Hepatocyte (in vitro differentiated cells): ENCODE measurements at regions not wholly inside any gene's neighbourhood (a gene's known extent, or its start where the extent isn't known, plus 50 kb on each side); places are given as distances from the start of the nearest gene placed in this dataset.

Source experiments
- DNase-seq: peaks from one replicate; pipeline ENCODE4 v3.0.0-alpha.2; 2016; ENCODE audit warnings: low spot score
- H2AFZ ChIP-seq: fragments of 200-600 bp; sonication (generic); 2 replicates; pipeline ENCODE4 v1.6.0; 2016; ENCODE audit warnings: antibody characterized with exemption, mild to moderate bottlenecking
- H3K27ac ChIP-seq: fragments of 200-600 bp; sonication (generic); 2 replicates; pipeline ENCODE4 v1.5.1; 2016; ENCODE audit warnings: mild to moderate bottlenecking
- H3K27me3 ChIP-seq: fragments of 200-600 bp; sonication (generic); 2 replicates; pipeline ENCODE4 v1.6.1; 2016
- H3K36me3 ChIP-seq: fragments of 200-600 bp; sonication (generic); replicated peaks from 2 replicates; pipeline ENCODE4 v1.5.1; 2016; ENCODE audit warnings: low read depth; ENCODE audit not compliant: insufficient read depth
- H3K4me1 ChIP-seq: fragments of 200-600 bp; sonication (generic); 2 replicates; pipeline ENCODE4 v1.5.1; 2016; ENCODE audit warnings: mild to moderate bottlenecking, moderate library complexity; ENCODE audit not compliant: insufficient read depth
- H3K4me2 ChIP-seq: fragments of 200-600 bp; sonication (generic); 2 replicates; pipeline ENCODE4 v1.6.0; 2016
- H3K4me3 ChIP-seq: fragments of 200-600 bp; sonication (generic); 2 replicates; pipeline ENCODE4 v1.5.1; 2016; ENCODE audit warnings: mild to moderate bottlenecking
- H3K79me2 ChIP-seq: fragments of 200-600 bp; sonication (generic); 2 replicates; pipeline ENCODE4 v1.6.0; 2017; ENCODE audit warnings: mild to moderate bottlenecking
- H3K9me2 ChIP-seq: fragments of 200-600 bp; sonication (generic); replicated peaks from 2 replicates; pipeline ENCODE4 v1.6.0; 2017; ENCODE audit warnings: mild to moderate bottlenecking; ENCODE audit not compliant: insufficient read depth
- H3K9me3 ChIP-seq: fragments of 200-600 bp; sonication (generic); 2 replicates; pipeline ENCODE4 v1.5.1; 2016; ENCODE audit warnings: low read depth, mild to moderate bottlenecking
- H4K20me1 ChIP-seq: fragments of 200-600 bp; sonication (generic); 2 replicates; pipeline ENCODE4 v1.6.0; 2016; ENCODE audit warnings: mild to moderate bottlenecking; ENCODE audit not compliant: insufficient read depth, poor library complexity, severe bottlenecking
- EZH2 ChIP-seq: fragments of 200-600 bp; sonication (generic); IDR thresholded peaks from 2 replicates; pipeline ENCODE4 v1.6.1; 2016; ENCODE audit warnings: antibody characterized with exemption, mild to moderate bottlenecking, borderline replicate concordance
- EZH2phosphoT487 ChIP-seq: fragments of 200-600 bp; sonication (generic); IDR thresholded peaks from one replicate; pipeline ENCODE4 v1.6.1; 2018; ENCODE audit warnings: antibody characterized with exemption, mild to moderate bottlenecking, low read depth, moderate library complexity; ENCODE audit not compliant: unreplicated experiment, severe bottlenecking
- WGBS: methylation state at CpG from one replicate; pipeline ENCODE4 v1.1.6; 2016; ENCODE audit warnings: low lambda C conversion rate; ENCODE audit errors: missing lambda C conversion rate; 5-methylcytosine and 5-hydroxymethylcytosine counted together
- TF ChIP-seq, protein P1 (sequence below): fragments of 200-600 bp; sonication (generic); IDR thresholded peaks from 2 replicates; pipeline ENCODE4 v1.5.1; 2016; ENCODE audit warnings: antibody characterized with exemption, mild to moderate bottlenecking; ENCODE audit not compliant: poor library complexity

DNA sequence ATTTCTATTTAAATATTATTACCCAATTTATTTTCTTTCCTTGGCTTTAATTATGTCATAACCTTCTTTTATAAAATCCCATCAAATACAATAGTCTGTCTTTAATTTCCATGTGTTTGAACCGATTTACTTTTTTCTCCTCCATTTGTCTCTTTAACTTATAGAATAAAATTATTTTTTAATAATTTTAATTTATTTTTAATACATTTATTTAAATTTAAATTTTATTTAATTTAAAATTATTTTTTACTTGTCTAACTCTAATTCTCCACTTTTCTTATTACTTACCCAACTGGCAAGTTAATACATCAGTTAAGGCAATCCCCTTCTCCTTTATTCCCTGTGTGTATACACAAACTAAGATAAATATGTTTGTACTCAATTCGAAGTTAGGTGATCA is 817.6 kb upstream of the NR2F2 start:
- no peaks in the 10 kb centered on the region for H3K36me3 ChIP-seq
- TF ChIP-seq, protein P1, sequence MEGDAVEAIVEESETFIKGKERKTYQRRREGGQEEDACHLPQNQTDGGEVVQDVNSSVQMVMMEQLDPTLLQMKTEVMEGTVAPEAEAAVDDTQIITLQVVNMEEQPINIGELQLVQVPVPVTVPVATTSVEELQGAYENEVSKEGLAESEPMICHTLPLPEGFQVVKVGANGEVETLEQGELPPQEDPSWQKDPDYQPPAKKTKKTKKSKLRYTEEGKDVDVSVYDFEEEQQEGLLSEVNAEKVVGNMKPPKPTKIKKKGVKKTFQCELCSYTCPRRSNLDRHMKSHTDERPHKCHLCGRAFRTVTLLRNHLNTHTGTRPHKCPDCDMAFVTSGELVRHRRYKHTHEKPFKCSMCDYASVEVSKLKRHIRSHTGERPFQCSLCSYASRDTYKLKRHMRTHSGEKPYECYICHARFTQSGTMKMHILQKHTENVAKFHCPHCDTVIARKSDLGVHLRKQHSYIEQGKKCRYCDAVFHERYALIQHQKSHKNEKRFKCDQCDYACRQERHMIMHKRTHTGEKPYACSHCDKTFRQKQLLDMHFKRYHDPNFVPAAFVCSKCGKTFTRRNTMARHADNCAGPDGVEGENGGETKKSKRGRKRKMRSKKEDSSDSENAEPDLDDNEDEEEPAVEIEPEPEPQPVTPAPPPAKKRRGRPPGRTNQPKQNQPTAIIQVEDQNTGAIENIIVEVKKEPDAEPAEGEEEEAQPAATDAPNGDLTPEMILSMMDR: no peak
- TF ChIP-seq EZH2phosphoT487 (no peak), EZH2 (no peak)
- H3K27me3 ChIP-seq: no peaks in the 10 kb centered on the region
- no peaks in the 10 kb centered on the region for H3K4me1 ChIP-seq
- H3K79me2 ChIP-seq: no peaks in the 10 kb centered on the region
- H3K4me2 ChIP-seq: no peak overlapping the region
- no peak overlapping the region for H2AFZ ChIP-seq
- H3K9me3 ChIP-seq: no peaks in the 10 kb centered on the region
- no peak for DNase-seq
- 90% methylated on average over 2 of the region's 2 CpGs for WGBS
- no peak overlapping the region for H3K4me3 ChIP-seq
- no peak overlapping the region for H3K27ac ChIP-seq
- no peaks in the 10 kb centered on the region for H4K20me1 ChIP-seq
- H3K9me2 ChIP-seq: no peaks in the 10 kb centered on the region

DNA sequence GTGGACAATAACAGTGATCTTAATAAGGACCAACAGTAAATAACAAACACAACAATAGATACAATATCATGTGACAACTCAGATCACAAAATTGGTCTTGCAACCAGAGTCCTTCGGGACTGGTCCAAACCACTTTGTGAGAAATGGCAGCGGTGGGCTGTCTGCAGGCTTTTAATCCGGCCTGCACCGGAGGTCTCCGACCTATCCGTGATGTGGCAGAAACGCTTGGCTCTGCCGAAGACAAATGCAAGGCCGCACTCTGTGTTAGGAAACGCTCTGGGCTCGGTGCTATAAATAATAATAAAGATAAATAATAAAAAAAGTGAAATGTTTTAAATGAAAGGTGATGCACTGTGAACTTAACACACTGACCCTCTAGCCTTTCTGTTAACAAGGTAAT is 810.6 kb upstream of the NR2F2 start:
- TF ChIP-seq EZH2 (no peak), EZH2phosphoT487 (no peak)
- H3K27ac ChIP-seq: no peak overlapping the region
- no peaks in the 10 kb centered on the region for H4K20me1 ChIP-seq
- no peaks in the 10 kb centered on the region for H3K4me1 ChIP-seq
- 97% methylated on average over 11 of the region's 11 CpGs for WGBS
- no peak overlapping the region for H3K4me3 ChIP-seq
- H3K9me2 ChIP-seq: no peaks in the 10 kb centered on the region
- H3K27me3 ChIP-seq: no peaks in the 10 kb centered on the region
- H3K79me2 ChIP-seq: no peaks in the 10 kb centered on the region
- no peaks in the 10 kb centered on the region for H3K36me3 ChIP-seq
- no peak for DNase-seq
- H2AFZ ChIP-seq: no peak overlapping the region
- no peak overlapping the region for H3K4me2 ChIP-seq
- no peaks in the 10 kb centered on the region for H3K9me3 ChIP-seq

DNA sequence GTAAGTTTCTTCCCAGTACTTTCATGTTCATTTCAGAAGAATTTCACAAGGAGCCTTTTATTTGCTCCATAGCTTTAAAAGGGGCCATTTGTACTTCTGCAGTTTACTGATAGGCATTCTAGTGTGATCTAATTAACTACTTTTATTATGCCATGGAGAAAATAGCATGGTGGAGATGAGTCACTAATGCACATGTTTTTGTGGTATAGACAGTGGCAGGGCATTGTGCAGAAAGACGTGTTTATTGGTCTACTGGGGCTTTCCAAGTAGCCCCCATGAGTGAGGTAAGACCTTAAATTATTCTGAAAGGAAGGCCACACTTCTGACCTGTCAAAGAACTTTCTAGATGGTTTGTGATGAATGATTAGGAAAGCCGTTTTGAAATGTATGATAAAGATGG is 810.0 kb upstream of the NR2F2 start:
- H3K79me2 ChIP-seq: no peaks in the 10 kb centered on the region
- H3K27me3 ChIP-seq: no peaks in the 10 kb centered on the region
- H2AFZ ChIP-seq: no peak overlapping the region
- WGBS: 63% methylated on average over 2 of the region's 2 CpGs
- TF ChIP-seq, protein P1: no peak
- no peak for TF ChIP-seq EZH2phosphoT487
- TF ChIP-seq EZH2: no peak
- H3K4me1 ChIP-seq: no peaks in the 10 kb centered on the region
- no peaks in the 10 kb centered on the region for H3K9me3 ChIP-seq
- no peaks in the 10 kb centered on the region for H3K36me3 ChIP-seq
- no peak overlapping the region for H3K27ac ChIP-seq
- DNase-seq: no peak
- no peaks in the 10 kb centered on the region for H3K9me2 ChIP-seq
- no peak overlapping the region for H3K4me3 ChIP-seq
- no peaks in the 10 kb centered on the region for H4K20me1 ChIP-seq
- H3K4me2 ChIP-seq: no peak overlapping the region

DNA sequence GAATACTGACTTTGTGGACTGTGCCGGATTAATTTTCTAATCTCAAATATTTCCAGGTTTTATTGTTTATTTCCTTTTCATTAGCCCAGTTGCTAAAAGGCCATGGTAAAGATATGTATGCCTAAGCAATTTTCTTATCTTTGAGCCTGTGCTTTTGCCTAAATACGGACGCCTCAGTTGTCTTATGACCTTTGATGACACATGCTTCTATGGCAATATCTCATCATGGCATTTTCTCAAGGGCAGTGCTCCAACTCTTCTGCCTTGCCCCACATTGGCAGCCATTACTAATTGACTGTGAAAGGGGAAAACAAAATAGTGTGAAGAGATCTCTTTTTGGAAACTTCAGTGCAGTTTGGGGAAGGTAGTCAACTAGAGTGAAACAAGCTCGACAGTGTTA is 809.6 kb upstream of the NR2F2 start:
- Histone ChIP-seq H2AFZ (no peak overlapping the region), H3K4me3 (no peak overlapping the region), H3K9me2 (no peaks in the 10 kb centered on the region), H3K4me1 (no peaks in the 10 kb centered on the region), H3K27me3 (no peaks in the 10 kb centered on the region), H3K27ac (no peak overlapping the region), H3K36me3 (no peaks in the 10 kb centered on the region), H4K20me1 (no peaks in the 10 kb centered on the region), H3K79me2 (no peaks in the 10 kb centered on the region), H3K9me3 (no peaks in the 10 kb centered on the region), H3K4me2 (no peak overlapping the region)
- no peak for DNase-seq
- WGBS: 91% methylated on average over 4 of the region's 4 CpGs
- TF ChIP-seq EZH2phosphoT487: no peak
- TF ChIP-seq, protein P1: no peak
- TF ChIP-seq EZH2: no peak
